Brain microvascular endothelial cell (primary cell): ENCODE measurements at regions not wholly inside any gene's neighbourhood (a gene's known extent, or its start where the extent isn't known, plus 50 kb on each side); places are given as distances from the start of the nearest gene placed in this dataset.
"Not testable (repeated sequence)": the region's sequence is repeated elsewhere in the genome, so short reads cannot be mapped to it uniquely, and the experiment has no call there.

Source experiments
- DNase-seq: peaks from one replicate; pipeline ENCODE4 v3.0.0-alpha.2; 2020
- H3K27ac ChIP-seq: fragments of 250-450 bp; sonication (Bioruptor Pico); 2 replicates; pipeline ENCODE4 v1.5.1; 2020; ENCODE audit warnings: mild to moderate bottlenecking, moderate library complexity
- H3K27me3 ChIP-seq: fragments of 250-450 bp; sonication (Bioruptor Pico); replicated peaks from 2 replicates; pipeline ENCODE4 v1.5.1; 2020; ENCODE audit warnings: mild to moderate bottlenecking
- H3K36me3 ChIP-seq: fragments of 250-450 bp; sonication (Bioruptor Pico); replicated peaks from 2 replicates; pipeline ENCODE4 v1.5.1; 2020; ENCODE audit warnings: mild to moderate bottlenecking
- H3K4me3 ChIP-seq: 2 replicates; pipeline ENCODE4 v1.5.1; 2011; ENCODE audit warnings: low read depth, mild to moderate bottlenecking, control low read depth, low read length, moderate library complexity
- in situ Hi-C: cut with HindIII; loops from 2 replicates; pipeline ENCODE4 v1.10.0; 2017; ENCODE audit warnings: low sequenced_read_pairs, low pct_ligation_motif_present
- TF ChIP-seq, protein P1 (sequence below): IDR thresholded peaks from 2 replicates; pipeline ENCODE4 v1.5.1; 2011; ENCODE audit warnings: low read depth, mild to moderate bottlenecking, moderate library complexity, low read length, control low read depth, inconsistent platforms; ENCODE audit errors: missing control alignments

DNA sequence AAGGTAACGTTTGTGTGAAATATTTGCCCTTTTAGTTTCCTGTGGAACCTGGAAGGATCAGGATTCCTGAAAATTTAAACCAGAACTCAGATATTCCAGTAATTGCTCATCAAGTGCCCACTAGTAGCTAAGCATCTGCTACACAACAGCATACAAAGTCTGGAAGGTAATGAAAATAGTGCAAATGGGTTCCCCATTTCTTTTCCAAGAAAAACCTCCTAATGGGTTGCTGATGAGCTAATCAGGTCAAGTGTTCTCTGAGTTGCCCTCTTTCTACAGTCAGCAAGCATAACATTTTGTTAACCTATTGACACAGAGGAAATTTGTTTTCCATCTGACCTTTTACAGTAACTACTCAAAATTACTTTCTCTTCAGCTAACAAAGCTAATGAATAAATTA, 83.6 kb upstream of the PMCH start:
- in situ Hi-C loops: no loop called here
- TF ChIP-seq, protein P1, sequence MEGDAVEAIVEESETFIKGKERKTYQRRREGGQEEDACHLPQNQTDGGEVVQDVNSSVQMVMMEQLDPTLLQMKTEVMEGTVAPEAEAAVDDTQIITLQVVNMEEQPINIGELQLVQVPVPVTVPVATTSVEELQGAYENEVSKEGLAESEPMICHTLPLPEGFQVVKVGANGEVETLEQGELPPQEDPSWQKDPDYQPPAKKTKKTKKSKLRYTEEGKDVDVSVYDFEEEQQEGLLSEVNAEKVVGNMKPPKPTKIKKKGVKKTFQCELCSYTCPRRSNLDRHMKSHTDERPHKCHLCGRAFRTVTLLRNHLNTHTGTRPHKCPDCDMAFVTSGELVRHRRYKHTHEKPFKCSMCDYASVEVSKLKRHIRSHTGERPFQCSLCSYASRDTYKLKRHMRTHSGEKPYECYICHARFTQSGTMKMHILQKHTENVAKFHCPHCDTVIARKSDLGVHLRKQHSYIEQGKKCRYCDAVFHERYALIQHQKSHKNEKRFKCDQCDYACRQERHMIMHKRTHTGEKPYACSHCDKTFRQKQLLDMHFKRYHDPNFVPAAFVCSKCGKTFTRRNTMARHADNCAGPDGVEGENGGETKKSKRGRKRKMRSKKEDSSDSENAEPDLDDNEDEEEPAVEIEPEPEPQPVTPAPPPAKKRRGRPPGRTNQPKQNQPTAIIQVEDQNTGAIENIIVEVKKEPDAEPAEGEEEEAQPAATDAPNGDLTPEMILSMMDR: no peak
- DNase-seq: no peak

DNA sequence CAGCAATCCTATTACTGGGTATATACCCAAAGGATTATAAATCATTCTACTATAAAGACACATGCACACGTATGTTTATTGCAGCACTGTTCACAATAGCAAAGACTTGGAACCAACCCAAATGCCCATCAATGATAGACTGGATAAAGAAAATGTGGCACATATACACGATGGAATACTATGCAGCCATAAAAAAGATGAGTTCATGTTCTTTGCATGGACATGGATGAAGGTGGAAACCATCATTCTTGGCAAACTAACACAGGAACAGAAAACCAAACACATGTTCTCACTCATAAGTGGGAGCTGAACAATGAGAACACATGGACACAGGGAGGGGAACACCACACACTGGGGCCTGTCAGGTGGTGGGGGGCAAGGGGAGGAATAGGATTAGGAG, 58.1 kb upstream of the PMCH start:
- H3K36me3 ChIP-seq, DNase-seq, H3K4me3 ChIP-seq, in situ Hi-C loops, H3K27ac ChIP-seq, H3K27me3 ChIP-seq: not testable (repeated sequence)

More for the DNA sequence above, 83.6 kb upstream of the PMCH start:
- Histone ChIP-seq H3K4me3 (no peak overlapping the region), H3K27me3 (no peaks in the 10 kb centered on the region), H3K36me3 (no peaks in the 10 kb centered on the region), H3K27ac (no peak overlapping the region)

DNA sequence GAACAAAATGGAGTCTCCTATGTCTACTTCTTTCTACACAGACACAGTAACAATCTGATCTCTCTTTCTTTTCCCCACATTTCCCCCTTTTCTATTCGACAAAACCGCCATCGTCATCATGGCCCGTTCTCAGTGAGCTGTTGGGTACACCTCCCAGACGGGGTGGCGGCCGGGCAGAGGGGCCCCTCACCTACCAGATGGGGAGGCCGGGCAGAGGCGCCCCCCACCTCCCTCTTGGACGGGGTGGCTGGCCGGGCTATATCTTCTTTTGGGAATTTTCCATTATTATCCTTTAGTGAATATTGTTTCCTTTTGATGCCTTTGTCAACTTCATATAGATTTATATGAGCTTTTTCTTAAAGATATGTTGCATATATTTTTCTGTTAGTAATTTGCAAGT, 53.4 kb upstream of the PMCH start:
- H3K4me3 ChIP-seq, in situ Hi-C loops, H3K36me3 ChIP-seq, DNase-seq, H3K27ac ChIP-seq, H3K27me3 ChIP-seq: not testable (repeated sequence)

DNA sequence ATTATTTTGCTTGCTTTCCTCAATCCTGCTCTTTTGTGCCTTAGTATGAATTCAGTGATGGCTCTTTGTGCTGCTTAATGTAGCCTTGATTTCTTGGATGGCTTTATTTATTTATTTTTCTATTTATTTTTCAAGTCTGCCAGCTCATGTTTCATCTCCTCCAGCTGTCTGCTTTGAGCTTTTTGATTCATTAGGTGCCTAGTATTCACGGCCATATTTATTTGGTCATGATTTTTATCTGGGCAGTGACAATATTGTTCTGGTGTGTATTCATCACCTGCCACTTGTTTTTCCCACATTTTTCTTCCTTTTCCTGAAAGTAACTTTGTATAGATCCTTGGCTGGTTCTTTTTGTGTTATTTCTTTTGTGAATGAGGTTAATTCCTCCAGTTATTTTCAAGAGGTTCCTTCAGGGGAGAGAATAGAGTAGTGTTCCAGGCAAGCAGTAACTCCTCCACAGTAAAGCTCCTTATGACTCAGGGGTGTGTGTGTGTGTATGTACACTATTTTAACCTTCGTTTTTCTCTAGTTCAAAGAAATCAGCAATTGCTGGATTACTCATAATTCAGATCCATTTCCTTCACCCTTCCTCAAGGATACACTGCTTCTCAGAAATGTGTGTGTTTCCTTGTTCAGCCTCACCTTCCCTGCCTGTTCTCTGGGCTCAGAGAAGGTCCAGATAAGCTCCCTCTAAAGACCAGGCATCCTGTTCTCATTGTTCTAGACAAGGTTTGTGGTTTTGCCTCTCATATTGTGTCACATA, 51.6 kb upstream of the PMCH start:
- Histone ChIP-seq H3K27ac (no peak overlapping the region), H3K27me3 (no peaks in the 10 kb centered on the region), H3K36me3 (no peaks in the 10 kb centered on the region), H3K4me3 (no peak overlapping the region)
- DNase-seq: no peak
- in situ Hi-C loops: no loop called here
- TF ChIP-seq, protein P1: no peak
